Epidermal melanocyte (primary cell): ENCODE measurements at regions not wholly inside any gene's neighbourhood (a gene's known extent, or its start where the extent isn't known, plus 50 kb on each side); places are given as distances from the start of the nearest gene placed in this dataset.

Source experiments
- DNase-seq: peaks from one replicate; pipeline ENCODE4 v3.0.0; 2011; ENCODE audit warnings: low spot score; ENCODE audit not compliant: insufficient read length

GRCh38 chr20:58600756-58601155, 50.3 kb upstream of the STX16 start:
- DNase-seq, result no peak

- no peak for DNase-seq
Observed at GRCh38 chr20:58599966-58600365, 51.1 kb upstream of the STX16 start.

DNA sequence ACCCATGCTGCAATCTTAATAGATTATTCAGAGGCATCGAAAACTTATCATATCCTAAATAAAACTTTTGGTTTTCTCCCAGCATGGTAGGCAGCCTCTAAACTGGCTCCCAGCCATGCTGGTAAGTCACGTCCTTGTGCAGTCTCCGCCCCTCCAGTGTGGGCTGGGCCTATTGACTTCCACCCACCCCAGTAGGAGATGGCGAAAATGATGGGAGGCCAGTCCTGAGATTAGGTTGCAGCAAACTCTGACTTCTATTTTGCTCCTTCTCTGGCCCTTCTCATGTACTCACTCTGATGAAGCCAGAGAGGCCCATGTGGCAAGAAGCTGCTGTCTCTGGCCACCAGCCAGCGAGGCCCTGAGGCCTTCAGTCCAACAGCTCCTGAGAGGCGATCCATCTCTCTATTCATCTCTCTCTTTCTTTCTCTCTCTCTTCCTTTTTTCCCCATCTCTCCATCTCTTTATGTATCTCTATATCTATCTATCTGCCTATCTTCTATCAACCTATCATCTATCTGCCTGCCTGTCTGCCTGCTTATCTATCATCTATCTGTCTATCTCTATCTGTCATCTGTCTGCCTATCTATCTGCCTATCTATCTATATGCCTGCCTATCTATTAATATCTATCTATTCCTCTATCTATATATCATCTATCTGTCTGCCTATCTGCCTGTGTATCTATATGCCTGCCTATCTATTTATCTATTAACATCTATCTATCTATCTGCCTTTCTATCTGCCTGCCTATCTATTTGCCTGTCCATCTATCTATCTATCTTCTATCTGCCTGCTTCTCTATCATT, 52.7 kb upstream of the STX16 start:
- DNase-seq, result peak; percentile 49

DNA sequence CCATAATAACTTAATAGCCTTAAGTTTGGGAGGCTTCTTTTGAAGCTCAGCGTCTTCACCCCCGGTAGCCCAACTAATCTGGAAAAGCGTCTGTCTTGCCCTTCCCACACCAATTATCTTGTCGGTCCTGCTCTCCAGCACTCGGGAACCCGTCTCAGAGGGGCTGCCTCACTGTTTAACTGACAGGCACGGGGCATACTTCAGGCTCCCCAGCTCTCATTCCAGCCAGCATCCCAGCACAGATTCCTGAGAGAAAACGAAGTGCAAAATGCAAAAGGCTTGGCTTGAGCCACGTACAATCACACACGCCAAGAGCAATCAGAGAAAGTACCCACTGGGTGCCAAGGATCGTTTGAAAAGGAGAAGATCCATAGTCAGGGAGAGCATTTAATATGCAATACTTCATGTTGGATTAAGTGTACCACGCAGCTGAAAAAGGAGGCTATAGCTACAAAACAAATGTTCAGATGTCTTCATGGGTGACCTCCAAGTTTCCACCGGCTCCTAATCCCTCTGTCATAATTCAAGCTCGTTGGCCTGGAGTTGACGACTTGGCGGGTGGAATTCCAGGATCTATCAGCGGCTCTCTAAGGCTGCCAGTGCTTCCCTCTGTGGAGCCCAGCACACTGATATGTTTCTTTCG, 53.7 kb upstream of the STX16 start:
- DNase-seq, result no peak

DNA sequence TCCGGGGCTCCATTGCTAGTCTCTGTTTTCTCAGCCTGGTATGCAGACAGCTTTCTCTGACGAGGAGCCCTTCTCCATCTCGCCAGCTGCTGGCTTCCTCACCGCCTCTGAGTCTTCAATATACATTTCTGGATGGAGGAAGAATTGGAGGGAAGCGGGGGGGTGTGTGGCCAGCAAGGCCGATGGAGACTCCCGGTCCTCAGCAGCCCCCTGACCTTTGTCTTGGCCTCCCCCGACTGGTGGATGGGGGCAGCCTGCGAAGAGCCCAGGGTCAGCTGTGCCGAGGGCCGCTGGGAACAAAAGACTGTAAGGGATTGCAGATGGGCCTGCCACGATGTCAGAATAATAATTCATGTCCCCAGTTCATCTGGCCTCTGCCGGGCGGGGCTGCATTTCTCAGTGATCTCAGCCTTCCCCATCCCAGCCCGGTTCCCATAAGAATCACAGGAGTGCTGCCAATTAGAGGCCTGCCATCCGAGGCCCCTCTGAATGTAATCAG, 54.3 kb upstream of the STX16 start:
- DNase-seq, result no peak

DNA sequence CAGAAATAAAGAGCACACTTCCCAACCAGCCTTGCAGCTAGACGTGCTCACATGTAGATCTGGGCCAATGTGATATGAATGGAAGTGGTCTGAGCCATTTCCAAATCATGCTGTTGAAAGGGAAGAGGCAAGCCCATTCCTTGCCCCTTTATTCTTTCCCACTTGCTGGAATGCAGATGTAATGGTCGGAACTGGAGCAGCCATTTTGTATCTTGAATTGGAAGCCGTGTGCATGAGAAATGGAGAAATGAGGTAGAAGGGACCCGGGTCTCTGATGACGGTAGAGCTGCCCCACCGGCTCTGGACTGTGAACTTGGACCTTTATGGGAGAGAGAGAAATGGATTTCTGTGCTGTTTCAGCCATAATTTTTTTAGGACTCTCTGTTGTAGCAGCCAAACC, 54.8 kb upstream of the STX16 start:
- no peak for DNase-seq

DNA sequence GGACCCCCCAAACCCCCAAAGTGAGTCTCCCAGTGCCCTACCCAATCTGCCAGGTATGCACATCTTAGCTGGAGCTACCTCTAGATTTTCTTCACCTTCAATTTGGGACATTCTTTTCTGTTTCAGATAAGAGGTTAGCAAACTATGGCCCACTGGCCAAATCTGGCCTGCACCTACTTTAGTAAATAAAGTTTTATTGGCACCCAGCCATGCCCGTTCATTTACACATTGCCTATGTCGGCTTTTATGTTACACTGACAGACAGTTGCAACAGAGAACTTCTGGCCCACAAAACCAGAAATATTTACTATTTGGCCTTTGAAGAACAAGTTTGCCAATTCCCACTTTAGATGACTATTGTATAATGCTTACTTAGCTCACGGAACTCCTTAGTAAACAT, 55.9 kb upstream of the STX16 start:
- DNase-seq, result no peak

- no peak for DNase-seq
Observed at GRCh38 chr20:58593880-58594638, 57.0 kb upstream of the STX16 start.

- DNase-seq, result no peak
Observed at GRCh38 chr20:58592076-58592695, 58.9 kb upstream of the STX16 start.

GRCh38 chr20:58590679-58591473, 60.2 kb upstream of the STX16 start:
- DNase-seq, result no peak

GRCh38 chr20:58587467-58587866, 63.6 kb upstream of the STX16 start:
- DNase-seq, result no peak

- no peak for DNase-seq
Observed at GRCh38 chr20:58586565-58587093, 64.5 kb upstream of the STX16 start.

GRCh38 chr20:58585753-58586540, 65.1 kb upstream of the STX16 start:
- no peak for DNase-seq

- no peak for DNase-seq
Observed at GRCh38 chr20:58584881-58585752, 66.0 kb upstream of the STX16 start.

DNA sequence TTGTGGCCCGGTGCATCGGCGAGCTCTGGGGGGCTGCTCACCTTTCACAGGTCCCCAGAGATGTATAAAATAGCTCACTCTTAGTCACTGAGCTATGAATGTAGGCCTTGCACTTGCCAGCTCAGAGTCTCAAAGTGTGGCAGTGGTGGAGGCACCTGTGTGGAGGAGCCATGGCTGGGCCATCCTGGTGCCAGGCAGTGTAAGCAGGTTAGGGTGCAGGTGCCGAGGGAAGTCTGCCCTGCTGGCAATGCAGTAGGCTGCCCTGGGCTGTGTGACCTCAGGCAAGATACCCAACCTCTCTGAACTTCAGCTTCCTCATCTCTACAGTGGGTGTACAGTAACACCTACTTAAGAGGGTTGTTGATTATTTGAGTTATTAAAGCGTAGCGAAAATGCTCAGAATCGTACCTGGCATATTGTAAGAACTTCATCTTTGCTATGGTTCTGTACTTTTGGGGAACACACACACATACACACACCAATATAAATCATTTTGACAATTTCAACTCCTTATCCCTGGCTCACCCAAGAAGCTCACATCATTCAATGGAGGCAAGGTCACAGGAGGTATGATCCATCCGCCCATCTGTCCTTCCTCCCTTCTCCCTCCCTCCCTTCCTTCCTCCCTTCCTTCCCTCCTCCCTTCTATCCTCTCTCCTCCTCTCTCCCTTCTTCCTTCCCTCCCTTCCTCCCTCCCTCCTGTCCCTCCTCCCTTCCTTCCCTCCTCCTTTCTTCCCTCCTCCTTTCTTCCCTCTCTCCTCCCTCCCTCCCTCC, 66.8 kb upstream of the STX16 start:
- DNase-seq, result no peak

DNA sequence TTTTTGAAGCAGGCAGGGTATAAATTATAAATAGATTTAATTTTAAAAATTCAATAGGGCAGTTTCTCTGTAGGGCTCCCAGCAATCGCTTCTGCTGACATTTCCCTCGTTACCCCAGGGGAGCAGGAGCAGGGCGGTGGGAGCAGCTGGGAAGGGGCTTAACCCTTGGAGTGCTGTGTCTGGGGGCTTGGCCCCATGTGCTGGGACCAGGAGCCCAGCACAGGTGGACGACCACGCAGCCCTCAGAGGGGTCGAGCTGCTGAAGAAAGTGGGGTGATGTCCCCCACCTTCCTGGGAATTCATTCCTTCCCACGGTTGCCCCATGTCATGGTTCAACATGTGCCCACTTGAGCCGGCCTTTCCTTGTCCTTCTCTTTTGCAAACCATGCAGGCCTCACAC, 67.5 kb upstream of the STX16 start:
- no peak for DNase-seq

DNA sequence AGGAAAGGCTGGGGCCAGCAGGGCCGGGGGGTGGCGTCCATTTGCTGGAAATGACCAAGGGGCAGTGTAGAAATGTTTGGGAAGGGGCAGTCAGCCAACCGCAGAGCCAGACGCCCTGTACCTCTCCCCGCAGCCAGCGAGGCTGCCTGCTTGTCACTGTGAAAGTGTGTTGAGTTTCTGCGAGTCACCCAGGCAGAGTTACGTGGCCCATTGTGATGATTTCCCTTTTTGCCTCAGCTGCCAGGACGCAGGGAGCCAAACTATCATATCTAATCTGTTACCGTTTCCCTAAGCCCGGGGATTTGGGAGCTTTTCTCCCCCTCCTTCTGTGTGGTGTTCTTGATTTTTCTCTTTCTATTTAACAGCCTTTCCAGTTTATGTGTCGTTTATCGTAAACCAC, 67.9 kb upstream of the STX16 start:
- DNase-seq, result no peak

- DNase-seq, result no peak
Observed at GRCh38 chr20:58580474-58580835, 65.3 kb upstream of the APCDD1L start.
